ENCODE measurements at regions not wholly inside any gene's neighbourhood (a gene's known extent, or its start where the extent isn't known, plus 50 kb on each side); places are given as distances from the start of the nearest gene placed in this dataset.

- Histone ChIP-seq H3K9me3 (no peaks in the 10 kb centered on the region), H3K4me1 (no peaks in the 10 kb centered on the region), H3K27me3 (peaks cover 0 to 76% (median 6%) of the 10 kb centered on the region in 3 donors), H3K4me3 (no peak overlapping the region), H3K27ac (no peak overlapping the region), H3K36me3 (no peaks in the 10 kb centered on the region)
- 65 to 76% (median 69%) methylated on average over 11 to 16 of the region's 16 CpGs for WGBS, 5 donors
- intact Hi-C loops (cut with DNase I; ENCODE audit: low total_unique reads), result no loop called here
- DNase-seq, result peak in 1 of 2 donors; percentile 23
- TF ChIP-seq POLR2AphosphoS5 (IDR thresholded peaks at IDR 0.05) (no peak), EP300 (IDR thresholded peaks at IDR 0.05) (no peak), POLR2A (IDR thresholded peaks at IDR 0.05) (no peak)
- TF ChIP-seq, protein P1, sequence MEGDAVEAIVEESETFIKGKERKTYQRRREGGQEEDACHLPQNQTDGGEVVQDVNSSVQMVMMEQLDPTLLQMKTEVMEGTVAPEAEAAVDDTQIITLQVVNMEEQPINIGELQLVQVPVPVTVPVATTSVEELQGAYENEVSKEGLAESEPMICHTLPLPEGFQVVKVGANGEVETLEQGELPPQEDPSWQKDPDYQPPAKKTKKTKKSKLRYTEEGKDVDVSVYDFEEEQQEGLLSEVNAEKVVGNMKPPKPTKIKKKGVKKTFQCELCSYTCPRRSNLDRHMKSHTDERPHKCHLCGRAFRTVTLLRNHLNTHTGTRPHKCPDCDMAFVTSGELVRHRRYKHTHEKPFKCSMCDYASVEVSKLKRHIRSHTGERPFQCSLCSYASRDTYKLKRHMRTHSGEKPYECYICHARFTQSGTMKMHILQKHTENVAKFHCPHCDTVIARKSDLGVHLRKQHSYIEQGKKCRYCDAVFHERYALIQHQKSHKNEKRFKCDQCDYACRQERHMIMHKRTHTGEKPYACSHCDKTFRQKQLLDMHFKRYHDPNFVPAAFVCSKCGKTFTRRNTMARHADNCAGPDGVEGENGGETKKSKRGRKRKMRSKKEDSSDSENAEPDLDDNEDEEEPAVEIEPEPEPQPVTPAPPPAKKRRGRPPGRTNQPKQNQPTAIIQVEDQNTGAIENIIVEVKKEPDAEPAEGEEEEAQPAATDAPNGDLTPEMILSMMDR (IDR thresholded peaks at IDR 0.05), result no peak
These were observed 620.4 kb downstream of the BRD1 start for GRCh38 chr22:49207008-49208003.

DNA sequence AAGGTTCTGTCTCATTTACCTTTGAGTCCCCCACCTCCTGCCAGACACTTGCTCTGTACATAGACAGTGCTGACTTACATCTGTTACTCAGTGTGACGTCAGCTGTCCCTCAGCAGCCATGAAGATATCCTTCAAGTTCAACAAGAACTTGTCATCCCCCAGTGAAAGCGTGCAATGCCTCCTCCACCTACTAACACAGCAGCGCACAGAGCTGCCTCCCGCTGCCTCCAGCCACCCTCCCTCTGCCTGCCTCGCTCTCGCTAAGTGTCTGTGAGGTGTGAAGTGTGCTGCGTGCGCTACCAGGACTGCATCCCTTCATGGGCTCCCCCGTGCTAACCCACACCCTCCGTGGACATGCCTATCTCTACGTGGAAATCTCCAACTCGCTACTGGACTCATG, 621.4 kb downstream of the BRD1 start:
- no peak overlapping the region for H3K4me3 ChIP-seq
- no peak overlapping the region for H3K27ac ChIP-seq
- H3K27me3 ChIP-seq, result peaks cover 0 to 87% (median 6%) of the 10 kb centered on the region in 3 donors
- peak in 1 of 2 donors; percentile 4 for DNase-seq
- TF ChIP-seq, protein P1 (IDR thresholded peaks at IDR 0.05), result no peak
- TF ChIP-seq POLR2A (IDR thresholded peaks at IDR 0.05) (no peak), EP300 (IDR thresholded peaks at IDR 0.05) (no peak), POLR2AphosphoS5 (IDR thresholded peaks at IDR 0.05) (no peak)
- no peaks in the 10 kb centered on the region for H3K36me3 ChIP-seq
- 80 to 91% (median 87%) methylated on average over 12 of the region's 12 CpGs for WGBS, 5 donors
- no peaks in the 10 kb centered on the region for H3K4me1 ChIP-seq
- intact Hi-C loops (cut with DNase I; ENCODE audit: low total_unique reads), result no loop called here
- H3K9me3 ChIP-seq, result no peaks in the 10 kb centered on the region

- intact Hi-C loops (cut with DNase I; ENCODE audit: low total_unique reads), result no loop called here
These were observed 622.2 kb downstream of the BRD1 start for GRCh38 chr22:49205483-49205800.

More at GRCh38 chr22:49205483-49205800, 622.2 kb downstream of the BRD1 start:
- TF ChIP-seq POLR2A (IDR thresholded peaks at IDR 0.05) (no peak), POLR2AphosphoS5 (IDR thresholded peaks at IDR 0.05) (no peak), EP300 (IDR thresholded peaks at IDR 0.05) (no peak)
- TF ChIP-seq, protein P1 (IDR thresholded peaks at IDR 0.05), result no peak
- peaks cover 0 to 92% (median 6%) of the 10 kb centered on the region in 3 donors for H3K27me3 ChIP-seq
- H3K4me3 ChIP-seq, result no peak overlapping the region
- H3K36me3 ChIP-seq, result no peaks in the 10 kb centered on the region
- no peaks in the 10 kb centered on the region for H3K9me3 ChIP-seq
- H3K27ac ChIP-seq, result no peak overlapping the region
- H3K4me1 ChIP-seq, result no peaks in the 10 kb centered on the region
- WGBS, 5 donors, result 39 to 58% (median 53%) methylated on average over 5 of the region's 5 CpGs
- peak in 1 of 2 donors; percentile 17 for DNase-seq
